Inflammatory macrophage treated with lipopolysaccharide for 4 hours (primary cell): ENCODE measurements at regions not wholly inside any gene's neighbourhood (a gene's known extent, or its start where the extent isn't known, plus 50 kb on each side); places are given as distances from the start of the nearest gene placed in this dataset.
"Not testable (repeated sequence)": the region's sequence is repeated elsewhere in the genome, so short reads cannot be mapped to it uniquely, and the experiment has no call there.

Experiments used
- DNase-seq: peaks from one replicate; pipeline ENCODE4 v3.0.0-alpha.2; 2020

DNA sequence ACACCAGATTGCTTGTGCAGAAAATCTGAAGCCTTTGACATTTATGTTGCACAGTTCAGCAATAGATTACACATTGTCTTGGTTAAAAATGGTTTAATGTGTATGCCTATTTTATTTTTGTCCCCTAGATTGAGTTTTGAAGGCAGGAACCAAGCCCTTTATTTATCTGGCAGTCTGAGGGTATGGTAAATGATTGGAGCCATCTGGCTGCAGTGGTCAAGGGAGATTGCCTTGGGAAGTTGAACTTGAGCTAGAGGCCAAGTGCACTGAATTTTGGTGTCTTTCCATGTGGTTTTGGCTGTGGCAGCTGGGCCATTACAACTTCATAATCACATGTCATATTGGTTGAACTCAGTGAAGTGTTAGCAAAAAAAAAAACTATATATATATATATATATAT, 248.7 kb upstream of the C2CD4B start:
- no peak for DNase-seq

DNA sequence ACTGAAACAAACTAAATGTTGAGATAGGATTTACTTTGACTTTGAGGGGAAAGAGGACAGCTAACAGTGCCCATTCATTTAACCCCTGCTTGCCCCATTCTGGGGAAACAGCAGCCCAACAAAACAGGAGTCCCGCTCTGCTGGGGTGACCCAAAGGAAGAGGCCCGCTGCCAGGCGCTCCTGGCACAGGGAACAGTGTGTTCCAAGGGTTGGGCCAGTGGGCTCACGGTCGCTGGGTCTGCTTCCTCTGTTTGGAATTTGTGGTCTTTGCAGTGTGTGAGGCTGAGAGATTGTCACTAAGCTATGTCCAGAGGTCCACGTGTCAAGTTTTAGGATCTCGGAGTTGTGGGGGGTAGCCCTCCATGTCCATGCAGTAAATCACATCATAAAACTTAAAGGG, 250.4 kb upstream of the C2CD4B start:
- DNase-seq, result no peak

DNA sequence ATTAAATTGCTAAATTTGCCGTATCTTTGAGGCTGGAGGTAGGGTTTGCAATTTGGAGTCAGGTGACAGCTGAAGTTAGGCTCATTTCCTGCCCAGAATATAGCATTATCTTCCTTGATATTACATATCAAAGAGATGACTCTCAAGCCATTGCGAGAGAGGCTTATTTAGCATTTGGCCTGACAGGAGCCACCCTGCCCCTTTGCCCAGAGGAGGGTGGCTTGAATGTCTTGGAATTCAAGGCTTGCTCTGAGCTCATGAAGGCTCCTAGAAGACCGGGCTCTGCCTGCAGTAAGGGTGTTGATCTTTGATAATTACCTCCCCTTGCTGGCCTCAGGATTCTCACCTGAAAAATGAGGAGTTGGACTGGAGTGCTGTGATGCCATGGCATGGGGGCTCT, 251.4 kb upstream of the C2CD4B start:
- no peak for DNase-seq

DNA sequence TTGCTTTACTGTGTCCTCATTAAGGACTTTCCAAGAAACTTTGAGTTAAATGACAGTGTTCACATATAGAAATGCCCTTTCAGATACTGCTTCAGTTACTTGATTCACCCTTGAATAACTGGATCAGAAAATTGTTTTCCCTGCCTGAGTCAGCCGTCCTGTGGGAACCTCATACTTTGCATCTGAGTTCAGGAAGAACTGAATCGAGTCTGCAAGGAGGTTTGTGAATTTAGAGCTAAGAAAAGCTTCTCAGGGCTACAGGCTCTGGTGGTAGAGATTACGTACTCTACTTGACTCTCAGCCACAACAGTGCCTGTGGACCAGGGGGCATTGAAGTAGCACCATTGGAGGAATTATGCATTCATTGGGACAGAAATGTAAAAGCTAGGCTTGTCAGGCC, 252.4 kb upstream of the C2CD4B start:
- no peak for DNase-seq

DNA sequence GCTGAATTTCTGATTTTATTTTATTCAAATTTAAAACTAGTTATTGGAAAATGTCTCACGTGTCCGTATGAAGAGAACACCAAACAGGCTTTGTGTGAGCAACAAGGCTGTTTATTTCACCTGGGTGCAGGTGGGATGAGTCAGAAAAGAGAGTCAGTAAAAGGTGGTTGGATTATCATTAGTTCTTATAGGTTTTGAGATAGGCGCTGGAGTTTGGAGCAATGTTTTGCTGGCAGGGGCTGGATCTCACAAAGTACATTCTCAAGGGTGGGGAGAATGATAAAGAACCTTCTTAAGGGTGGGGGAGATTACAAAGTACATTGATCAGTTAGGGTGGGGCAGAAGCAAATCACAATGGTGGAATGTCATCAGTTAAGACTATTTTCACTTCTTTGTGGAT, 253.4 kb upstream of the C2CD4B start:
- not testable (repeated sequence) for DNase-seq

DNA sequence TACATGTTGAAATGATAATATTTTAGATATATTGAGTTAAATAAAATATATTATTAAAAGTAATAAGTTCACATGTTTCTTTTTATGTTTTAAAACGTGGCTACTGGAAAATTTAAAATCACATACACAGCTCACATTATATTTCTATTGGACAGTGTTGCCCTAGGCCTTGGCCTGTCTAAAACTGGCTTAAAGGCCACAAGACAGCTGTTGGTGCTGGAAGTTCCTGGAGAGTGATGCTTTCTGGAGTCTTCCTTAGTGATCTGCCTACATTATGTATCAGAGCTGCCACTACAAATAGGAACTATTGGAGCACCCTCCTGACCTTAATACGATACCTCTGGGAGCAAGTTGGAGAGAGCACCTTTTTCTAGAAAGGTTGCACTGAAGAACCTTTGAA, 254.1 kb upstream of the C2CD4B start:
- DNase-seq, result no peak

DNA sequence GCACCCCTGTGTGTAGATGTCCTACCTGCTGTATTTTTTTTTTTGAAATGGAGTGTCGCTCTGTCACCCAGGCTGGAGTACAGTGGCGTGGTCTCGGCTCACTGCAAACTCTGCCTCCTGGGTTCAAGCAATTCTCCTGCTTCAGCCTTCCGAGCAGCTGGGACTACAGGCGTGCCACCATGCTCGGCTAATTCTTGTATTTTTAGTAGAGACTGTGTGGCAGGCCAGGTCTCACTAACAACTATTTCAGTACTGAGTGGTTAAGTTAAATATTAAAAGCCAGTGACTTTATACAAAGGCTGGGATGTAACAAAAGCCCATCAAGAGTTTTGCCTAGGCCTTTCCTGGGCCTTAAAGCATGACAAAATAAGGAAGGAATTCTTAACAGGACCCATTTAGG, 255.3 kb upstream of the C2CD4B start:
- not testable (repeated sequence) for DNase-seq

DNA sequence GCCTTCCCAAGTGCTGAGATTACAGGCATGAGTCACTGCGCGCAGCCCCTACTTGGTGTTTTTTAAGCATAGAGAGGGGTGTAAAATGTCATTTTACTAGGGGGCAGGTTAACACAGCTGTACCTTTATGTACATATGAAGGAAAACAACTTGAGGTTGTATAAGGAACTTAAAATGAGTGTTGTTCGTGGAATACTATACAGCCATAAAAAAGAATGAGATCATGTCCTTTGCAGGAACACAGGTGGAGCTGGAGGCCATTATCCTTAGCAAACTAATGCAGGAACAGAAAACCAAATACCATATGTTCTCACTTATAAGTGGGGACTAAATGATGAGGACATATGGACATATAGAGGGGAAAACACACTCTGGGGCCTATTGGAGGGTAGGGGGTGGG, 256.2 kb upstream of the C2CD4B start:
- no peak for DNase-seq

DNA sequence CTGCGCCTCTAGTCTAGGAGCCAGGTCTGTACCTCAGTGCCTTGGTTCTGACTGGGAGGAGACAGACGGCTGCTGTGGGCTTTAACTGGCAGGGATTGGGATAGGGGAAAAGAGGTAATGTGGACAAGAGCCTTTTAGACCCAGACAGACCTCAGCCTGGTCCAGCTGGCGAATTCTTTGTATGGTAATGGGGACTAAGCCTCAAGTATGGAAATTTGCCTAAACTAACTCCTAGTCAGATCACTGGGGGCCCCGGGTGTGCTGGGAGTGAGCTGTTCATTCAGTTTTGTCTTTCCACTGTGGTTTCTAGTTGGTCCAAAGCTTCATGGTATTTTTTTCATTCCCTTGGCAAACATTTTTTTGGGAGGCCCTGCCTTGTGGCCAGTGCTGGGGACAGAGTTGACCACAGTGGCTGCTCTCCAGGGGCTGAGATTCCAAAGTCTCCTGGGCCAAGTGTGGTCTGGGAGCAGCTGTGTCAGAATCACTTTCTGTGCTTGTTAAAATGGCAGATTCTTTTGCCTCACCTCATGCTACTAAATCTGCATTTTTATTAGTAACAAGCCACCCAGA, 261.4 kb upstream of the C2CD4B start:
- no peak for DNase-seq

DNA sequence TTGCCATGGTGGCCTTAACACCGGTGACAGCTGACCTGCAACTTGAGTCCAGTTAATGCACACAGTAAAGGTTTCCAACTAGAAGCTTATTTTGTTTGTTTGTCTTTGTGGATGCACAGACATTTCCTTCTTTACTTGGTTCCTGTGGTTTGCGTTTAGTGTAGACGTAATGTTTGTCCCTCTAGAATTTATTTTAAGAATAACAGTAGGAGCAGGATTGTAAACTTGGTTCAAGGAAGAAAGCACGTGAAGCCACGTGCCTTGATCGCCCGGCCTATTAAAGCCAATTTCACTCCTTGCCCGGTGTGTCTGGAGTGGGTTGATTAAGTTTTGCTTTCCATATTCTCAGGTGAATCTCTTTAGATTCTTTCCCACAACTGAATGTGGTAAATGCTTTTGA, 263.2 kb upstream of the C2CD4B start:
- no peak for DNase-seq

DNA sequence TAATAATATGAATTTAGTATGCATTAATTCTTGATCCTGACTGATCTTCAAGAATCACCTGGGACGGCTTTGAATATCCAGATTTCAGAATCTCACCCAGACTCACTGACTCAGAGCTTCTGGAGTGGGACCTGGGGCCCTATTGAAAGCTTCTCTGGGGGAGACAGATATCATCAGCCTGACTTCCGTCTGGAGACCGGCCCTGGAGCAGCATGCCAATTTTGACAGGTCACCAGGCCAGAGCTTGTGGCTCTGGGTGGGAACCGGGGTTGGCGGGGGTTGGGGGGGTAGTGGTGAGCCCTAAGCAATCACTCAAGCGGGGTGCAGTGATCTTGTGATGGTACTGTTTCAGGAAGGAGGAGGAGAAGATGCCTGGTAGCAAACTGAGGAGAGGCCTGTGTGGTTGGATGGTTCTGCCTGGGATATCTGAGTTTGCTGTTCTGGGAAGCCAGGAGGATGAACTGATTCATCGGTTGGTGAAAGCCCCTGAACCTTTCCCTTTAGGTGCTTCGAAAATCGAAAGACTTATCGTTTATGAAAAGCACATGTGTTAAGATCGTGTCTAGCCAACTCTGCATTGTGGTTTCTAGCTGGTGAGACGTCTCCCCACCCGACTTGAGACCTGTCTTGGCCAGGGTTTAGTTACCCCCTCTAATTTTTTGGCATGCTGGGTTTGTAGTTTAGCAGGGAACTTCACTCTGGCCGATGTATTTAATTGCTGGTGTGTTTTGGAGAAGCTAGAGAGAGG, 263.9 kb upstream of the C2CD4B start:
- DNase-seq, result no peak

DNA sequence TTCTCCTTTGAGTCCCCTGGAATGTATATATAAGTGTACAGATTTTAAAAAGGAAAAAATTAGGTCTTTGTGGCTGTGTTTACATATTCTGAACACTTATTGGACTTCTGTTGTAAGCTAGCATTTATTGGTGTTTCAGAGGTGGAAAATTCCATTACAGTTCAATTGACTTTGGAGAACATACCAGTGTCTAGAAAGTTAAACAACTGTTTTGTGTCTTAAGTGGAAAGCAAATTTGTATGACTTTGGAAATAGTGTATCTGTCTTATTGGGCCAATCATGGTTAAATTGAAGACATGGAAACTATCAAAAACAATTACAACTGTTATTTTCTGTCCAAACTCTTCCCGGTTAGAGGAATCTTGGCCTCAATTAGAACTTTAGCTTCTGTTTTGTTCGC, 265.0 kb upstream of the C2CD4B start:
- DNase-seq, result no peak

DNA sequence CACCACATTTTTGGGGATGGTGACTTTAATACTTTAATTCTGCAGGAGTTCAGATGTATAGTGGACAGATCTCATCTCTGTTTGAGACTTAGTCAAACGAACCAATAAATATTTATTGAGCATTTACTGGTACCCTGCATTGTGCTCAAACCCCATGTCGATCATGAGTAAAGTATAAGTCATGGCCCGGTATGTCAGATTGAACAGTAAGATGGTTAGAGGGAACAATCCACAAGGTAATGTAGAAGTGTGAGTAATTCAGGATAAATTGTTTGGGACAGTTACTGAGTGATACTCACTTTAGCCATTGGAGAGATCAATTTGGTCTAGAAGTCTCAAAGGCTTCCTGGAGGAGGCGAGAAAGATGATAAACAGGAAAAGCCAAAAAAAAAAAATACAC, 265.5 kb upstream of the C2CD4B start:
- no peak for DNase-seq

DNA sequence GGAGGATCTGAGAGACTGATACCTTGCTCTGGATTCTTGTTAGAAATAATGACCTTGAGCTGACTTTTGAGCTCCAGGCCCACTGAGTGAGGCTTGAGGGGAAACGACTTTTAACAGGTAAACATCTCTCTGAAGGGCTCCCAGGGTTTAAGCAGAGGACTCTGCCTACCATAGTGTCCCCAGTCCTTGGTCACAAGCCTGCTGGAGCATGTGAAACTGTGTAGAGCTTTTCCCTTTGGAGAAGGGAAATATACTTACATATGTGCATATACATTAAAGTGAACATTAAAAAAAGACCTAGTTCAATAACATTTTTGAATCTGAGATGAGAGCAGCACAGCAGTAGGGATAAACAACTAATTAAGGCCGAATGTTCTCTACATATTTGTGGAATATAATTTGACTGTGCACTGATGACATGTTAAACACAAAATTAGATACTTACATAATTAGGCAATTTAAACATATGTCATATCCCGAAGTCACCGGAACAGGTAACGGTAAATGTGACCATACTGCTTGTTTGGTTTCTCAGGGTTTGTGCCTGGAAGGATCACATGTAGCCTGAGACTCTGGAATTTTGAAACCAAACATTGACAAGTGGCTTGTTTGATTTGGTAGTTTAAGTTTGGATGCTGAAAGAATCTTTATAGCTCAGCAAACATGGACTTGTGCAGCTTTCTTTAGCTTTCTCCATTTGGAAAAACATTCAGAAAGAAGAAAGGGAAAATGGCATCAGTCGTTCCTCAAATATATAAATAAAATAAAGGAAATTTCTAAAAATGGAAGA, 266.1 kb upstream of the C2CD4B start:
- DNase-seq, result no peak

DNA sequence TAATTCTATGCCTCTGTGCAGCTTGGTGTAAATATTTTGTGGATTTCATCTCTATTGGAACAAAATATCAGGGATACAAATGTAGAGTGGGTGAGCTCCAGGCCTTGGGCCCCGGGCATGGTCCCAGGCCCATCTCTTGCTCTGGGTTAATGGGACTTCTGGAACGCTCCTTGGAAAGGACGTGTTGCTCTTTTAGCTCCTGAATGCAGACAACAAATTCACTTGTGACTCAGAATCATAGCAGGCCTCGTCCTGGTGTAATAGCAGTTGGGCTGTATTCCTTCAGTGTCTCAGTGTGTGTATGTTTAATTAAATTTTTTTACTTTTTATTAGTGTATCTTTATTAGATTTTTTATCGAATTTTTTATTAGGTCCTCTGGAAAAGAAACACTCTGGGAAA, 266.7 kb upstream of the C2CD4B start:
- DNase-seq, result no peak

DNA sequence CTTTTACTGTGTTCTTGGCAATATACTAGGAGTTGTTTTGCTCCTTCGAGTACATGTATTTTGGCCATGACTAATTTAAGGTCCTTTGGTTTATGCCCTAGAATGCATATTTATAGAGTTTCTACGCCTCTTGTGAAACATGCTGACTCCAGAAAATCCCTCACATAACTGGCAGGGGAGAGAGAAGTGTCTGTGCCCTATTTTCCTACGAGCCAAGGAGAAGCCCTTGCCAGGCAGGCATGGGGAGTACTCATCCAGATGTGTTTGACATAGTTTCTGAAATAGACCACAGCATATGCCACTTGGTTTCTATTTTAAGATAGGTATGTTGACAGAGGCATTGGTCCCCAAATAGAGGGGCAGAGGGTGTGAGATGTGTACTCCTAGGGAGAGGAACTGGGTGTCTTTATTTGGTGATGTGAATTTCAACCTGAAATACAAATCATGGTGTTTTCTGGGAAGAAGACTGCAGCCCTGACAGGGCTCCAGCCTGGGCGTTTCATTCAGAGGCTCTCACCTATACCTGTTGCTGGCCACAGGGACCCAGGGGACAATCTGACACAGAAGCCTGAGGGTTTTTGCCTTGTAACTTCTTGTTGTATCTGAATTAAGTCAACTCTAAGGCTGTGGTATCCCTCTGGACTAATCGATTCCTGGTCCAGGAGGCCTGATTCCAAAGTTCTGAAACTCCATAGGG, 267.8 kb upstream of the C2CD4B start:
- DNase-seq, result no peak

DNA sequence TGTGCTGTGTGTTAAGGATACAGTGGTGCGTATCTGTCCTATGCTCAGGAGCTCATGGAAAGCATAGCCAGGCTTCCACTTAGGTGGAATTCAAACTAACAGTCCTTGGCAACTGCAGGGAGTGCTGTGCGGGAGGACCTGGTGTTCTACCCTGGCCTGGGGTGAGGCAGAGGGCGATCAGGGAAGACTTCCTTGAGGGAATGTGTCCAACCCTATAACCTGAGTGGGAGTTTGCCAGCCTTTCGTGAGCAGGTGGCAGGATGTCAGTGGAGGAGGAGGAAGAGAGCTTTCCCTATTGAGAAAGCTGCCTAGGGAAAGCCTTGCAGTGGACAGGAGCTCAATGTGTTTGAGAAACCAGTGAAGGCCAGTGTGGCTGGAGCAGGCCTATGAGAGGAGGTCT, 271.1 kb upstream of the C2CD4B start:
- DNase-seq, result no peak

DNA sequence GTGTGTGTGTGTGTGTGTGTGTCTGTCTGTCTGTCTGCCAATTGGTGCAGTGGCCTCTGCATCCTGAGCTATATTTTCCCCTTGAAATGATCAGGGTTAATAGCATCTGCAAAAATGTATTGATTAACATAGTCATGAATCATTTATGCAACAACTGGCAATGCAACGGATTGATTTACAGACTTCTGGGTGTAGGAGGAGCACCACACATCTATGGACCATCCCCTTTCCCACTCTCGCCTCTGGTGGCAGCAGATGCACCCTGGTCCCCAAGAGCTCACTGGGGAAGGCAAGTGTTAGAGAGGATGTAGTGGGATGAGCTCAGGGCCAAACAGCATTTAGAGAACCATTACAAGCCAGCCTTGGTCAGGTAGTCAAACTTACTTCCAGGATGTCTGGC, 272.7 kb upstream of the C2CD4B start:
- no peak for DNase-seq

DNA sequence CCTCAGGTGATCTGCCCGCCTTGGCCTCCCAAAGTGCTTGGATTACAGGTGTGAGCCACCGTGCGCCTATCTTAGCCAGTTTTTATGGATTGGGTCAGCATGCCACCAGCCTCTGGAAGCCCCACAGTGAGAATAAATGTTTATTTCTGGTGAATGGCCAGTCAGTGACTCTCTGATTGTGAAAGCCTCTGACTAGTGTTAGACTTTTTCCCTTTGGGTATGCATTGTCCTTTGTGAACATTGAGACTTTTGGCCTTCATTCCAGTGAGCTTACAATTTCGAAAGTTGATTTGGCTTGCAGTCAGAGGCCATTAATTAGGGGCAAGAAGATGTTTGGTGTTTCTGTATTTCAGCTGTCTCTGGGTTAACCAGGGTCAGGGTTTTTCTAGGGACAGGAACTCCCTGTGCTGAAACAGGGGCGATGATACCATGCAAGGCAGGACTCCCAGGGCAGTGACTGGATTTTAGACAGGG, 274.5 kb upstream of the C2CD4B start:
- no peak for DNase-seq

DNA sequence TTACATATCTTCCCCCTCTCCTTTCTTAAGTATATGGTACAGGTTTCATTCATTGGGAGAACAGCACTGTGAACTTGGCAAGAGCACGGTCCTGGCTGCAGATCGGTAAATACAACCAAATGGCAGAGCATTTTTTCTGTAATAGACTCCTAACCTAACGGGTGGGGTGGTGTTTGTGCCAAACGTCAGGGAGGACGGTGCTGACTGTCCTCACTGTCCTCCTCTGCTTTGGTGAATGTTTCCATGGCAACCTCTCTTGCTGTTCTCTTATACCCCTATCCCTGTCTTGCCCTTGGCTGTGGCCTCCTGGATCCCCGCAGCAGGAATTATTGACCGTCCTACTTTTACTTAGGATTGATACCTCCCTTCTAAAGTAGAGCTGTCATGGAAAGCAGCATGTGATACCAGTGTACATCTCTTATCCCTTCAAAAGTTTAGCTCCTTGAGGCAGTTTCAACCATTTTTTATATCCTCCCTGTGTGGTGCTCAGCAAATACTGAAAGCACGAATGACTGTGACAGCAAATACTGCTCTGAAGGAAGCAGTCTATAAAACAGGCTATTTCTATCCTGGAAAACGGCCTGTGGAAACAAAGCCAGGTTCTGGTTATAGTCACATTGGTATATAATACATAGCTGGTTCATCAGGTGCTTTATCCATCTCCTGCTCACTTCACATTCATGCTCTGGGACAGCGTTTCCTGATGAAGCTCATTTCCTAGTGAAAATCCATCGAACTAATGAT, 275.4 kb upstream of the C2CD4B start:
- DNase-seq, result no peak

DNA sequence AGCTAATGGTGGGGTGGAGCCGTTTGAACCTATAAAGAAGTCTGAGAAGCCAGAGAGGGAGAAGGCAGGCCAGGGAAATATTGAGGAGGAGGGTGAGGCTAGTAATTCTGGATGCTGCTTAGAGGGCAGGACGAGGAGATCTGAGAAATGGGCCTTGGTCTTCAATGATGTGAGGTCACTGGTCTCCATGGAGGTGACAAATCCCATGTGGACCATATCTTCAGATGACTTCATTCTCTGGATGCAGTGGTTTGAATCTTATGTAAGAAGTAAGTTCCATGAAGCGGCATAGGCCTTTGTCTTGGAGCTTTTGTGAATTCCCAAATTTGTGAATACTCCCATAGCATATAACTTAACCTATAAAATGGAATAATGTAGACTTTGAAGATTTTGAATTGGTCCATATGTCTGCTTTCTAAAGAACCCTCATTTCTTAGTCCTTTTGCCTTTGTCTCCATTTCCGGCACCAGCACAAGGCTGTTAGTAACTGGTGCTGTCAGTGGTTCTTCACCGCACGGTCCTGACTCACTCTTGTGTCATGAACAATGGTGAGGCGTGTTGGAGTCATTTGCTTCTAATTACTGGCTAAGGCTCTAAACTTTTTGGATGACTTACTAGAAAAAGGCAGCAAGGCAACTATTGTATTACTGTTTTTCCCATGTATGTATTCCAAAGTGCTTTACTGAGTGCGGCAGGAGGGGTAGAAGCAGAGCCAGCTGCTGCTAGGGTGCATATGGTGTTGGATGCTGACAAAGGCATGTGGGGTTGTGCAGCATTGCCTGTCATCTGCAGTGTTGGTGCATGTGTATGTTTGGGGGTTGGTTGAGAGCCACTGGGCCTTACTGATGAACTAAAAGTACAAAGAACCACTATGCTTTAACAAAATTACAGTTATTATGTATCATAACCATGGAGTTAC, 279.3 kb upstream of the C2CD4B start:
- DNase-seq, result no peak

DNA sequence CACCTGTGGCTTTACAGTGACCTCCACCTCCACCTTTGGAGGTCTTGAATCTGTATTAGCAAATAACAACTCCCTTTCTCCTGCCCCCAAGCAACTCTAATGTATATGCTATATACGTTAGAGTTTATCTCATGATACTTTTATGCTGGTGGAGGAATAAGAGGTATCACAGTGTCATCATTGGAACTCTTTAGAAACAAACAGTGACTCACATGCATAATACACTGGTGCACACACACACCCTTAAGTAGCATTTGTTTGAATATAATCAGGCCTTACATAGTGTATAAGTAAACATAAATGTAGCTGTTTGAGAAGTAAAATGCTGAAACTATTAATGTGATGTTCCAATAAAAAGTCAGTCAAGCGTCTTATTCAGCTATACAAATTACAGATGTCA, 280.2 kb upstream of the C2CD4B start:
- no peak for DNase-seq
